ENCODE measurements at regions not wholly inside any gene's neighbourhood (a gene's known extent, or its start where the extent isn't known, plus 50 kb on each side); places are given as distances from the start of the nearest gene placed in this dataset.

- no peak overlapping the region for H3K27ac ChIP-seq (ENCODE audit: low read depth, low read length)
- no peaks in the 10 kb centered on the region for H3K9me3 ChIP-seq (ENCODE audit: insufficient read depth in 2 of 2, low read depth in 1 of 2, low read length in 1 of 2)
- 91% methylated on average over 13 of the region's 13 CpGs; no CpG with 5 or more reads in 1 of the 2 experiments for WGBS, 2 experiments (ENCODE audit: extremely low coverage in 1 of 2, insufficient coverage in 1 of 2, insufficient read length in 1 of 2, insufficient replicate concordance in 2 of 2, low coverage in 1 of 2, low lambda C conversion rate in 2 of 2, missing lambda C conversion rate in 1 of 2)
- no peaks in the 10 kb centered on the region for H3K27me3 ChIP-seq (replicated peaks in 1 of 4; ENCODE audit: control insufficient read depth in 3 of 4, extremely low read depth in 1 of 4, insufficient read depth in 3 of 4, low read length in 3 of 4)
- no peak overlapping the region for H2BK120ac ChIP-seq (replicated peaks; ENCODE audit: low read depth, low read length)
- no peak overlapping the region for H3K4me2 ChIP-seq (ENCODE audit: insufficient read depth in 1 of 2, low read depth in 2 of 2, low read length in 2 of 2)
- H3K23me2 ChIP-seq (ENCODE audit: low read depth, low read length), result no peaks in the 10 kb centered on the region
- H3K79me1 ChIP-seq (ENCODE audit: low read depth, low read length), result no peaks in the 10 kb centered on the region
- DNase-seq (ENCODE audit: low read depth in 1 of 2, low spot score in 2 of 2) (no peak), FAIRE-seq (no peak)
- TF ChIP-seq BRCA1 (IDR thresholded peaks at IDR 0.05; ENCODE audit: low read depth, low read length) (no peak), HDAC2 (IDR thresholded peaks at IDR 0.05; ENCODE audit: borderline replicate concordance in 1 of 2, low read depth in 2 of 2, low read length in 2 of 2) (no peak), CHD2 (IDR thresholded peaks at IDR 0.05; ENCODE audit: low read length) (no peak), JUN (IDR thresholded peaks at IDR 0.05; ENCODE audit: low read depth, low read length) (no peak), SRF (IDR thresholded peaks at IDR 0.05; ENCODE audit: low read depth, low read length) (no peak), CTCF (IDR thresholded peaks at IDR 0.05; ENCODE audit: control extremely low read depth in 1 of 3, insufficient read depth in 1 of 3, low read depth in 1 of 3, low read length in 3 of 3) (no peak), BACH1 (IDR thresholded peaks at IDR 0.05; ENCODE audit: low read length) (no peak)
- no peaks in the 10 kb centered on the region; a peak in 1 of 7 replicates for H3K4me1 ChIP-seq (replicated peaks in 1 of 4; ENCODE audit: control insufficient read depth in 3 of 4, insufficient read depth in 4 of 4, low read length in 3 of 4)
- H3K14ac ChIP-seq (ENCODE audit: insufficient read length), result no peak overlapping the region
- no peak overlapping the region for H2BK12ac ChIP-seq (ENCODE audit: low read depth, low read length)
- no peak overlapping the region for H3K18ac ChIP-seq (ENCODE audit: extremely low read depth, low read length)
- H4K91ac ChIP-seq (replicated peaks; ENCODE audit: insufficient read length, low read length), result no peak overlapping the region
- H3K56ac ChIP-seq (replicated peaks; ENCODE audit: insufficient read length, low read depth, low read length), result no peak overlapping the region
- H2BK20ac ChIP-seq (ENCODE audit: low read length), result no peak overlapping the region
- H2BK5ac ChIP-seq (ENCODE audit: low read depth, low read length), result no peak overlapping the region
- no peak overlapping the region for H3K9ac ChIP-seq (replicated peaks in 1 of 4; ENCODE audit: extremely low read depth in 1 of 4, low read depth in 3 of 4, low read length in 3 of 4)
- H3K36me3 ChIP-seq (ENCODE audit: control insufficient read depth in 2 of 4, insufficient read depth in 4 of 4, low read length in 3 of 4), result no peaks in the 10 kb centered on the region
- H2BK15ac ChIP-seq (ENCODE audit: low read length), result no peak overlapping the region
- no peak overlapping the region for H2AFZ ChIP-seq (ENCODE audit: low read length)
- H2AK5ac ChIP-seq (ENCODE audit: low read depth, low read length), result no peak overlapping the region
- ChIA-PET CTCF (ENCODE audit: partially characterized antibody) (no interaction called here), POLR2A (ENCODE audit: partially characterized antibody) (no interaction called here)
- no peak overlapping the region for H4K8ac ChIP-seq (ENCODE audit: extremely low read depth, insufficient read depth, low read length)
- no peaks in the 10 kb centered on the region for H4K20me1 ChIP-seq (replicated peaks in 1 of 2; ENCODE audit: control insufficient read depth in 1 of 2, insufficient read depth in 2 of 2, low read length in 2 of 2)
- H4K5ac ChIP-seq (ENCODE audit: insufficient read length, low read depth, low read length), result no peak overlapping the region
- no peak overlapping the region for H3K23ac ChIP-seq (ENCODE audit: insufficient read length)
- no peak overlapping the region for H3K4me3 ChIP-seq (ENCODE audit: extremely low read depth in 1 of 4, insufficient read depth in 2 of 4, low read depth in 3 of 4, low read length in 4 of 4)
- no peak overlapping the region for H3K4ac ChIP-seq (replicated peaks; ENCODE audit: insufficient read length, low read depth, low read length)
- no peaks in the 10 kb centered on the region for H3K79me2 ChIP-seq (ENCODE audit: control insufficient read depth in 1 of 2, insufficient read depth in 2 of 2, low read length in 2 of 2)
Measured at GRCh38 chr5:2627867-2628266, 123.6 kb downstream of the IRX2 start.

Data from H1 (cell line).